ENCODE measurements at regions not wholly inside any gene's neighbourhood (a gene's known extent, or its start where the extent isn't known, plus 50 kb on each side); places are given as distances from the start of the nearest gene placed in this dataset.

GRCh38 chr21:24367936-24368335 is 1239.3 kb downstream of the MRPL39 start:
- Histone ChIP-seq H3K4me3 (ENCODE audit: low read length) (no peak overlapping the region), H3K9me2 (ENCODE audit: insufficient read depth, low read length) (no peaks in the 10 kb centered on the region), H3K4me2 (ENCODE audit: low read length) (no peak overlapping the region), H3K9me3 (ENCODE audit: low read length) (no peaks in the 10 kb centered on the region), H3K9ac (ENCODE audit: low read length) (no peak overlapping the region), H3K27ac (ENCODE audit: low read length) (no peak overlapping the region), H3F3A (ENCODE audit: insufficient read depth, low read length, poor library complexity, severe bottlenecking) (no peaks in the 10 kb centered on the region), H3K27me3 (ENCODE audit: insufficient read depth, low read depth, low read length) (no peaks in the 10 kb centered on the region), H4K20me1 (ENCODE audit: insufficient read depth) (no peaks in the 10 kb centered on the region), H2AFZ (ENCODE audit: low read depth, low read length) (no peak overlapping the region), H3K36me3 (ENCODE audit: insufficient read depth, low read length) (no peaks in the 10 kb centered on the region), H3K79me2 (replicated peaks; ENCODE audit: insufficient read depth, low read length) (no peaks in the 10 kb centered on the region)
- TF ChIP-seq POLR2AphosphoS5 (IDR thresholded peaks at IDR 0.05) (no peak), EP300 (conservative IDR thresholded peaks at IDR 0.05; ENCODE audit: poor library complexity, severe bottlenecking) (no peak), RAD21 (conservative IDR thresholded peaks at IDR 0.05) (no peak), SMC3 (conservative IDR thresholded peaks at IDR 0.05; ENCODE audit: poor library complexity) (no peak), EZH2 (IDR thresholded peaks at IDR 0.05; ENCODE audit: borderline replicate concordance, insufficient read depth, low read length, poor library complexity, severe bottlenecking) (no peak), REST (IDR thresholded peaks at IDR 0.05; ENCODE audit: borderline replicate concordance) (no peak), MXI1 (conservative IDR thresholded peaks at IDR 0.05; ENCODE audit: poor library complexity, severe bottlenecking) (no peak), CTCF (IDR thresholded peaks at IDR 0.05; ENCODE audit: poor library complexity, severe bottlenecking) (no peak), TAF1 (IDR thresholded peaks at IDR 0.05; ENCODE audit: low read depth) (no peak)

GRCh38 chr21:24353492-24353891 is 1253.8 kb downstream of the MRPL39 start:
- Histone ChIP-seq H3K4me3 (ENCODE audit: low read length) (no peak overlapping the region), H3K9me2 (ENCODE audit: insufficient read depth, low read length) (no peaks in the 10 kb centered on the region), H3K4me2 (ENCODE audit: low read length) (no peak overlapping the region), H3K36me3 (ENCODE audit: insufficient read depth, low read length) (no peaks in the 10 kb centered on the region), H3K79me2 (replicated peaks; ENCODE audit: insufficient read depth, low read length) (no peaks in the 10 kb centered on the region), H3K27ac (ENCODE audit: low read length) (no peak overlapping the region), H4K20me1 (ENCODE audit: insufficient read depth) (no peaks in the 10 kb centered on the region), H3K27me3 (ENCODE audit: insufficient read depth, low read depth, low read length) (no peaks in the 10 kb centered on the region), H3K9ac (ENCODE audit: low read length) (no peak overlapping the region), H2AFZ (ENCODE audit: low read depth, low read length) (no peak overlapping the region), H3K9me3 (ENCODE audit: low read length) (no peaks in the 10 kb centered on the region), H3F3A (ENCODE audit: insufficient read depth, low read length, poor library complexity, severe bottlenecking) (no peaks in the 10 kb centered on the region)
- TF ChIP-seq REST (IDR thresholded peaks at IDR 0.05; ENCODE audit: borderline replicate concordance) (no peak), SMC3 (conservative IDR thresholded peaks at IDR 0.05; ENCODE audit: poor library complexity) (no peak), EP300 (conservative IDR thresholded peaks at IDR 0.05; ENCODE audit: poor library complexity, severe bottlenecking) (no peak), CTCF (IDR thresholded peaks at IDR 0.05; ENCODE audit: poor library complexity, severe bottlenecking) (no peak), TAF1 (IDR thresholded peaks at IDR 0.05; ENCODE audit: low read depth) (no peak), MXI1 (conservative IDR thresholded peaks at IDR 0.05; ENCODE audit: poor library complexity, severe bottlenecking) (no peak), POLR2AphosphoS5 (IDR thresholded peaks at IDR 0.05) (no peak), EZH2 (IDR thresholded peaks at IDR 0.05; ENCODE audit: borderline replicate concordance, insufficient read depth, low read length, poor library complexity, severe bottlenecking) (no peak), RAD21 (conservative IDR thresholded peaks at IDR 0.05) (no peak)

Measured in neural cell (in vitro differentiated cells).